SK-N-SH treated with all-trans-retinoic acid at 6 μM for 48 hours (cell line): ENCODE measurements at regions not wholly inside any gene's neighbourhood (a gene's known extent, or its start where the extent isn't known, plus 50 kb on each side); places are given as distances from the start of the nearest gene placed in this dataset.

Source experiments
- ARNTL ChIP-seq: fragments of 450-650 bp; formaldehyde crosslinking; IDR thresholded peaks from 2 replicates; pipeline ENCODE4 v1.5.0; 2020; ENCODE audit warnings: low read depth, mild to moderate bottlenecking, moderate library complexity, borderline replicate concordance
- BACH2 ChIP-seq: fragments of 250-450 bp; sonication (Bioruptor Pico); IDR thresholded peaks from 2 replicates; pipeline ENCODE4 v1.9.0; 2021; ENCODE audit warnings: mild to moderate bottlenecking, borderline replicate concordance
- CSRNP3 ChIP-seq: fragments of 250-450 bp; sonication (Bioruptor Pico); IDR thresholded peaks from 2 replicates; pipeline ENCODE4 v1.5.1; 2021; ENCODE audit warnings: mild to moderate bottlenecking, moderate library complexity
- ESRRG ChIP-seq: fragments of 250-450 bp; sonication (Bioruptor Pico); IDR thresholded peaks from 2 replicates; pipeline ENCODE4 v1.6.1; 2021; ENCODE audit warnings: mild to moderate bottlenecking
- GLIS3 ChIP-seq: fragments of 250-450 bp; sonication (Bioruptor Pico); IDR thresholded peaks from 2 replicates; pipeline ENCODE4 v1.5.0; 2020; ENCODE audit warnings: mild to moderate bottlenecking, moderate library complexity
- PPARA ChIP-seq: fragments of 250-450 bp; sonication (Bioruptor Pico); IDR thresholded peaks from 2 replicates; pipeline ENCODE4 v1.5.0; 2020; ENCODE audit warnings: mild to moderate bottlenecking, borderline replicate concordance
- TOX ChIP-seq: fragments of 250-450 bp; sonication (Bioruptor Pico); IDR thresholded peaks from 2 replicates; pipeline ENCODE4 v1.8.0; 2021; ENCODE audit warnings: mild to moderate bottlenecking, moderate library complexity, borderline replicate concordance
- ZC3H10 ChIP-seq: fragments of 250-450 bp; sonication (Bioruptor Pico); IDR thresholded peaks from 2 replicates; pipeline ENCODE4 v1.5.1; 2021; ENCODE audit warnings: mild to moderate bottlenecking, moderate library complexity
- ZFP30 ChIP-seq: fragments of 450-650 bp; formaldehyde crosslinking; IDR thresholded peaks from 2 replicates; pipeline ENCODE4 v1.5.0; 2022; ENCODE audit warnings: mild to moderate bottlenecking, moderate library complexity
- ZNF70 ChIP-seq: fragments of 450-650 bp; formaldehyde crosslinking; IDR thresholded peaks from 2 replicates; pipeline ENCODE4 v1.5.0; 2020; ENCODE audit warnings: mild to moderate bottlenecking, moderate library complexity
- TF ChIP-seq, protein P1 (sequence below): fragments of 250-450 bp; sonication (Bioruptor Pico); IDR thresholded peaks from 2 replicates; pipeline ENCODE4 v1.8.0; 2020; ENCODE audit warnings: mild to moderate bottlenecking, moderate library complexity, borderline replicate concordance
- TF ChIP-seq, protein P2 (sequence below): fragments of 250-450 bp; sonication (Bioruptor Pico); IDR thresholded peaks from 2 replicates; pipeline ENCODE4 v1.5.1; 2020; ENCODE audit warnings: low read depth, mild to moderate bottlenecking, moderate library complexity

DNA sequence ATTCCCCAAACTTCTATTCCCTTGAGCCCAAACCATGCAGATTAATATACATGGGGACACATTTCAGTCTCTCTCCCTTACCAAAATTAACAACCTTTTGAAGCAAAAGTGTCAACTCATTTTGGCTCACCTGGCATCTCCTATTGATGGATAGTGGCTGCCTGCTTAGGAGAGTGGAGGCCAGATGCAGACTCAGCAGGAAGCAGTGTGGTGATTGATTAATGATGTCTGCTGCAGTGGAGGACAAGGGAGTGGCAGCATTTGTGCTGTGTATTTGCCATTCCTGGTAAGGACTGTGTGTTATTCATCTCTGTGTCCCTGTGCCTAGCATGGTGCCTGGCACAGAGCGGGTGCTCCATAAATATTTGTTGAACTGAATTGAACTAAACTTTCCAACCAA lies 590.1 kb downstream of the RAB28 start:
- TF ChIP-seq, protein P1, sequence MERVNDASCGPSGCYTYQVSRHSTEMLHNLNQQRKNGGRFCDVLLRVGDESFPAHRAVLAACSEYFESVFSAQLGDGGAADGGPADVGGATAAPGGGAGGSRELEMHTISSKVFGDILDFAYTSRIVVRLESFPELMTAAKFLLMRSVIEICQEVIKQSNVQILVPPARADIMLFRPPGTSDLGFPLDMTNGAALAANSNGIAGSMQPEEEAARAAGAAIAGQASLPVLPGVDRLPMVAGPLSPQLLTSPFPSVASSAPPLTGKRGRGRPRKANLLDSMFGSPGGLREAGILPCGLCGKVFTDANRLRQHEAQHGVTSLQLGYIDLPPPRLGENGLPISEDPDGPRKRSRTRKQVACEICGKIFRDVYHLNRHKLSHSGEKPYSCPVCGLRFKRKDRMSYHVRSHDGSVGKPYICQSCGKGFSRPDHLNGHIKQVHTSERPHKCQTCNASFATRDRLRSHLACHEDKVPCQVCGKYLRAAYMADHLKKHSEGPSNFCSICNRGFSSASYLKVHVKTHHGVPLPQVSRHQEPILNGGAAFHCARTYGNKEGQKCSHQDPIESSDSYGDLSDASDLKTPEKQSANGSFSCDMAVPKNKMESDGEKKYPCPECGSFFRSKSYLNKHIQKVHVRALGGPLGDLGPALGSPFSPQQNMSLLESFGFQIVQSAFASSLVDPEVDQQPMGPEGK (CRISPR knock-in tag): no peak
- no peak for TF ChIP-seq ARNTL (CRISPR knock-in tag)
- no peak for TF ChIP-seq ZNF70 (CRISPR knock-in tag)
- no peak for TF ChIP-seq TOX
- TF ChIP-seq ZFP30 (CRISPR knock-in tag): no peak
- no peak for TF ChIP-seq ESRRG (CRISPR knock-in tag)
- no peak for TF ChIP-seq BACH2 (CRISPR knock-in tag)
- no peak for TF ChIP-seq PPARA (CRISPR knock-in tag)
- no peak for TF ChIP-seq CSRNP3 (CRISPR knock-in tag)
- TF ChIP-seq, protein P2, sequence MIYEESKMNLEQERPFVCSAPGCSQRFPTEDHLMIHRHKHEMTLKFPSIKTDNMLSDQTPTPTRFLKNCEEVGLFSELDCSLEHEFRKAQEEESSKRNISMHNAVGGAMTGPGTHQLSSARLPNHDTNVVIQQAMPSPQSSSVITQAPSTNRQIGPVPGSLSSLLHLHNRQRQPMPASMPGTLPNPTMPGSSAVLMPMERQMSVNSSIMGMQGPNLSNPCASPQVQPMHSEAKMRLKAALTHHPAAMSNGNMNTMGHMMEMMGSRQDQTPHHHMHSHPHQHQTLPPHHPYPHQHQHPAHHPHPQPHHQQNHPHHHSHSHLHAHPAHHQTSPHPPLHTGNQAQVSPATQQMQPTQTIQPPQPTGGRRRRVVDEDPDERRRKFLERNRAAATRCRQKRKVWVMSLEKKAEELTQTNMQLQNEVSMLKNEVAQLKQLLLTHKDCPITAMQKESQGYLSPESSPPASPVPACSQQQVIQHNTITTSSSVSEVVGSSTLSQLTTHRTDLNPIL: no peak
- no peak for TF ChIP-seq ZC3H10 (CRISPR knock-in tag)
- TF ChIP-seq GLIS3: no peak
